Right atrium auricular region (tissue), 2 donors: ENCODE measurements at regions not wholly inside any gene's neighbourhood (a gene's known extent, or its start where the extent isn't known, plus 50 kb on each side); places are given as distances from the start of the nearest gene placed in this dataset.

Experiments
- DNase-seq: peaks from one replicate; pipeline ENCODE4 v3.0.0-alpha.2; 2019; ENCODE audit warnings: low spot score
- H3K27ac ChIP-seq, 2 donors: fragments of 200-600 bp; sonication (generic); 1 replicate in 1 of 2; 2 replicates in 1 of 2; pipeline ENCODE4 v1.5.1; 2016 to 2019
- H3K27me3 ChIP-seq, 2 donors: fragments of 200-600 bp; sonication (generic); one replicate each; pipeline versions ENCODE4 v1.5.1 to v1.6.0; 2017 to 2019
- H3K36me3 ChIP-seq: fragments of 200-600 bp; sonication (generic); one replicate; pipeline ENCODE4 v1.5.1; 2016
- H3K4me1 ChIP-seq, 2 donors: fragments of 200-600 bp; sonication (generic); one replicate each; pipeline versions ENCODE4 v1.5.1 to v1.6.0; 2017 to 2019
- H3K4me3 ChIP-seq, 2 donors: fragments of 200-600 bp; sonication (generic); 1 replicate in 1 of 2; 2 replicates in 1 of 2; pipeline ENCODE4 v1.5.1; 2017 to 2019; ENCODE audit warnings: mild to moderate bottlenecking in 1 of 2, moderate library complexity in 1 of 2
- H3K9me3 ChIP-seq, 2 donors: fragments of 200-600 bp; sonication (generic); one replicate each; pipeline ENCODE4 v1.5.1; 2019
- CTCF ChIP-seq, 2 donors: fragments of 200-600 bp; sonication (generic); IDR thresholded peaks; one replicate each; pipeline ENCODE4 v1.5.1; 2019; ENCODE audit warnings: antibody characterized with exemption in 2 of 2

- DNase-seq, result no peak
- Histone ChIP-seq H3K27ac (no peak overlapping the region), H3K4me3 (no peak overlapping the region), H3K36me3 (no peaks in the 10 kb centered on the region), H3K27me3 (no peaks in the 10 kb centered on the region), H3K4me1 (no peaks in the 10 kb centered on the region), H3K9me3 (no peaks in the 10 kb centered on the region)
- TF ChIP-seq CTCF (IDR thresholded peaks at IDR 0.05), result no peak
Measured at GRCh38 chr18:75785206-75785605, 357.7 kb upstream of the SMIM21 start.

- Histone ChIP-seq H3K27me3 (no peaks in the 10 kb centered on the region), H3K27ac (no peak overlapping the region), H3K9me3 (no peaks in the 10 kb centered on the region), H3K4me3 (no peak overlapping the region), H3K36me3 (no peaks in the 10 kb centered on the region), H3K4me1 (no peaks in the 10 kb centered on the region)
- no peak for TF ChIP-seq CTCF (IDR thresholded peaks at IDR 0.05)
- no peak for DNase-seq
Measured at GRCh38 chr18:75784390-75784789, 356.9 kb upstream of the SMIM21 start.

GRCh38 chr18:75783566-75784281 is 356.2 kb upstream of the SMIM21 start:
- no peak for DNase-seq
- Histone ChIP-seq H3K27ac (no peak overlapping the region), H3K9me3 (no peaks in the 10 kb centered on the region), H3K27me3 (no peaks in the 10 kb centered on the region), H3K4me1 (no peaks in the 10 kb centered on the region), H3K36me3 (no peaks in the 10 kb centered on the region), H3K4me3 (no peak overlapping the region)
- TF ChIP-seq CTCF (IDR thresholded peaks at IDR 0.05), result no peak

- no peak overlapping the region for H3K27ac ChIP-seq
- H3K36me3 ChIP-seq, result no peaks in the 10 kb centered on the region
- no peak overlapping the region for H3K4me3 ChIP-seq
- H3K4me1 ChIP-seq, result no peaks in the 10 kb centered on the region
- DNase-seq, result no peak
- H3K27me3 ChIP-seq, result no peaks in the 10 kb centered on the region
- H3K9me3 ChIP-seq, result no peaks in the 10 kb centered on the region
- no peak for TF ChIP-seq CTCF (IDR thresholded peaks at IDR 0.05)
Measured at GRCh38 chr18:75782826-75783225, 355.3 kb upstream of the SMIM21 start.

DNA sequence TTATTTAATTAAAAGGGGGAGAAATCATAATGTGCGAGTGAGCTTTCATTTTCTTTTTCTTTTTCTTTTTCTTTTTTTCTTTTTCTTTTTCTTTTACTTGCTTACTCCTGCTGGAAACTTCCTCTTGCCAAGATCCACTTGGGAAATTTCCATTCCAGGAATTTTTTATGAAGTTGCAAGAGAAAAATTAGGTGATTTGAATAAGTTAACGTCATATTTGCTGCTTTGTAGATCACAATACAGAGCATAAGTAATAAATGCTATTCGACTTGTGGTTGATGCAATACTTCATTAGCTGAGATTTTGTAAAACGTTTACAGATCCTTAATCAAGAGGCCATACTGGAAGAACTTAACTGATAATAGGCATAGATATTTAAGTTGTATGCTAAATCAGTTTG is 354.7 kb upstream of the SMIM21 start:
- no peak overlapping the region for H3K27ac ChIP-seq
- H3K9me3 ChIP-seq, result no peaks in the 10 kb centered on the region
- H3K4me1 ChIP-seq, result no peaks in the 10 kb centered on the region
- H3K4me3 ChIP-seq, result no peak overlapping the region
- no peaks in the 10 kb centered on the region for H3K27me3 ChIP-seq
- no peaks in the 10 kb centered on the region for H3K36me3 ChIP-seq
- no peak for DNase-seq
- TF ChIP-seq CTCF (IDR thresholded peaks at IDR 0.05), result no peak

DNA sequence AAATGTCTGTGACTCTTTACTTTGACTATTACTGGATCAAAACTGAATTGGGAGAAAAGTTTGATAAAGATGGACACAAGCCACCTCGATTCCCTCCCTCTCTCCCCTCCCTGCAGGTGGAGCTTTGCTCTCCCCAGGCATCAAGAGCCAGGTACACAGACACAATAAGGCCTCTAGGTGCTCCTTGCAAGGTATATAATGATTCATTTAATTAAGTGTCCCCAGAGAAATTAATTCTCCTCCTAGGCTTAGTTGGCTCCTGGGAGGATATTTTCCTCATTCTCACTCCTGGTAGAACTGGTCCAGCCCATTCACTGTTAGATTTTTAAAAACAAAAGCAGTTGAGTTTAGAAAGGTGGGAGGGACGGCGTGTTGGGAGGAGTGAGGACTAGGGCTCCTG is 352.4 kb upstream of the SMIM21 start:
- Histone ChIP-seq H3K36me3 (no peaks in the 10 kb centered on the region), H3K27me3 (no peaks in the 10 kb centered on the region), H3K27ac (no peak overlapping the region), H3K4me1 (no peaks in the 10 kb centered on the region), H3K9me3 (no peaks in the 10 kb centered on the region), H3K4me3 (no peak overlapping the region)
- DNase-seq, result no peak
- TF ChIP-seq CTCF (IDR thresholded peaks at IDR 0.05), result no peak
